GM19463 (cell line): ENCODE measurements at regions not wholly inside any gene's neighbourhood (a gene's known extent, or its start where the extent isn't known, plus 50 kb on each side); places are given as distances from the start of the nearest gene placed in this dataset.

Source experiments
- ATAC-seq: cut with Tn5 transposase; IDR thresholded peaks from one replicate; pipeline ENCODE4 v1.9.1; 2021; ENCODE audit warnings: mild to moderate bottlenecking, moderate library complexity; ENCODE audit not compliant: unreplicated experiment

DNA sequence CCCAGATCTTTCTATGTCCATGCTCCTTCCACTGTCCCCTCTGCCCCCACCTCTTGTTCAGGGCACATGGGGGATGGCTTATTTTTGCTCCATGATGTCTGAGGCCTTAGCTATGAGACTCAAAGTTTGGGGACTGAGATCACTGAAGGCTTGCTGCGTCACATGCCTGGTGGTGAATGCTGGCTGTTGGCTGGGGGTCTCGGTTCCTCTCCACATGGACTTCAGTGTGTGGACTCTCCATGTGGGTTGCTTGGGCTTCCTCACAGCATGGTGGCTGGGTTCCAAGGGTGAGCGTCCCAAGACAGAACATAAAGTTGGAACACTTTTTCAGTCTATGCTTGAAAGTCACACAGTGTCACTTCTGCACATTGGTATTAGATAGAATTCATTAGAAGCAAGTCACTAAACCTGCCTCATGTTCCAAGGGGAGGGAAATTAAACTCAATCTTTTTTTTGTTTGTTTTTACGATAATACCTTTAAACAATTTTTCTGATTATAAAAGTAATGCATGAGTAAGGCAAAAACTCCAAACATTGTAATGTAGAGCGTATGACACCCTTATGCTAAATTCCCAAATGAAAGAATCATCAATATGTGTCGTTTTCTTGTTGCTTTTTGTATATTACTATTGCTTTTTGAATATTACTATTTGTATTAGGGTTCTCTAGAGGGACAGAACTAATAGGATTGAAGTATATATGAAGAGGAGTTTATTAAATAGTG lies 111.7 kb downstream of the MYCN start:
- ATAC-seq: no peak

DNA sequence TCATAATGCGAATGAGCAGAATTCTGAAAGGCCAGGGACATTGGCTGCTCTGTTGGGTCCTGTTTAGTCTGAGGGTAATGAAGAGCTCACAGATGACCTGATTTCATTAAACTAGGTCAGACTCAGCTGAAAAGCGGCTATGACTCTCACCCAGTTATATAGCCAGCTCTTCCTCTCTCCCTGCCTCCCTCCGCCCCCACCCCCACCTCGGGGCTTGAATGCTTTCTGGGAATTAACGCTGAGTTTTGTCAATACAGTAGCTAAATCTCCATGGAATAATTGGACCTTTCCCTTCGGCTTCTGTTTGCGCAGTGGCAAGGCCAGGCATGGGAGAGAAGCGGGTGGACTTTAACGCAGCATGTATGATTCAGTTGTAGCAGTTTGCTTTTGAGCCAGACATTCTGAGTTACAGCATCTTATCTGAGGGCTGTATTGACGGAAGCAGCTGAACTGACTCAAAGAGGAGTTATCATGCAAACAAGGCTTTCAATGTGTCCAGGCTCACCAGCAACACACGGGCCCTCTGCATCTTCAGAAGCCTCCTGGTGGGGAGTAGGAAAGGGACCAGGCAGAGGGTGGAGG lies 110.6 kb downstream of the MYCN start:
- no peak for ATAC-seq

DNA sequence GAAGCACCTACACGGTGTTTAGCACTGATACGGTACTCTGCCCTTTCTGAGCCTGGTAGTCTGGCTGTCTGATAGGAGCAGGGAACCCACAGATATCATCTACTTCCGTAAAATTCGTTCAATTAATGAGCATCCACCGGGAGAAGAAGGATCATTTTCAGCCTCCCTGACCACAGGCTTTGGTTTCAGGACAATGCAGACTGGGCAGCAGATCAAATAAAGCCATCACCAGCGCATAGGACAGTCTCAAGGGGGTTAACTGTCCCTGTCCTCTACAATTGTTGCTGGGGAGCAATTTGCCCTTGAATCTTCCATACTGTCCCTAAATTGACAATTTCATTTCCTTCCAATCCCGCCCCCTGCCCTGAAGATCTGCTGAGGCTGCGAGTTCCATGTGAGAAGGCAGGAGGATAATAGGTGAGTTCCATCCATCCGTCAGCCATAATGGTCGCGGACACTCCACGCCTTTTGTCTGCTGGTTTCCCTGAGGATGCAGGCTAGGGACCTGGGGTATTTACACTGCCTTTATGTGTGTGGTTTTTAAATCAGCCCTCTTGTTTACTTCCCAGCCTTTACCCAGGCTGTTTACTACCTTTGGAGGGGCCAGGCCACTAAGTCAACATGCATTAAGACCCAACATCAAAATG lies 110.0 kb downstream of the MYCN start:
- no peak for ATAC-seq

DNA sequence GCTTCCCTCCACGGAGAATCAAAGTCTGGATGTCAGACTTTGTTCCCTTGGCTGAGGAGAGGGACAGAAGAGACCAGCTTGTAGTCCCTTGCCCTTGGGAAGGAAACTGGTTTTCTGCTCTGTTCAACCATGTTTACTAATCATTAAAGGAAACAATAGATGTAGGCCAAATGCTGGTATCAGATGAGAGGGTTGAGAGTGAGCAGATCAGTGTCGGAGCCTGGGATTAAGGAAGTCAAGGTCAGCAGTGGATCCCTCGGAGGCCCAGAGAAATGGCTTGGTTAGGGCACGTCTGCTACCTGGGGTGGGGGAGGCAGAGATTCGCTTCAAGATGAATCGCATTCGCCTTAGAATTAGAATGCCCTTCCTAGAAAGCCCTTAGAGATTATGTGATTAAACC lies 109.1 kb downstream of the MYCN start:
- no peak for ATAC-seq

DNA sequence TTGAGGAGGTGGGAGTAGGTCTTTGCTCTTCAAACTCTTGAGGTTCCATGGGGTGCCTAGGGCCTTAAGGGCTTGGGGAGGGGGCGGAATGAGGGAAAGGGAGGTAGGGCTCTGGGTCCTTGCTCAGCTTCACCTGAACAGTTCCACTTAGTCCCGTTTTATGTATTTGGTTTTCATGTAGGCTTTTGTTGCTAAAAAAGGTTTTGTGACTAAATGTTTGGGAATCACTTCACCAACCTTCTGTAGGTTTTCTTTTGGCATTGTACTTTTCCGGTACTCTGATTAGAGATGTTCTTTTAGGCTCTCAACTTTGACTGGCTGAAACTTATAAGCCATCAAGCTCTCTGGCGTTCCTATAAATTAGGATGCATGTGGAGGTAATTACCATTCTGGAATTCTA lies 108.1 kb downstream of the MYCN start:
- ATAC-seq: no peak

DNA sequence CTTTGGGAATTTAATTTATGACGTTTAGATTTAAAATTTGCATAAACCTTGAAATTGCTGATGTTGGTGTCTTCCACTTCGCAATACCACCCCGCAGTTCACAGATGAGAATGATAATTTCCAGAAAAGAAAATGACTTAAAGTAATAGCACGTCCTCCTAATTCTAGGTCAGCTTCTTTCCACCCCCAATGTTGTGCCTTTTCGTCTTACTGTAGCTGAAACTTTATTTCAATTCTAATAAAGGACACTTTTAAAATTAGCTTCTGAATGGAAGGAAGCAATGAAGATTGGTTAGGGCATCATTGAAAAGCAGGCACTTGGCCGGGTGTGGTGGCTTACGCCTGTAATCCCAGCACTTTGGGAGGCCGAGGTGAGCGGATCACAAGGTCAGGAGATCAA lies 107.4 kb downstream of the MYCN start:
- no peak for ATAC-seq

DNA sequence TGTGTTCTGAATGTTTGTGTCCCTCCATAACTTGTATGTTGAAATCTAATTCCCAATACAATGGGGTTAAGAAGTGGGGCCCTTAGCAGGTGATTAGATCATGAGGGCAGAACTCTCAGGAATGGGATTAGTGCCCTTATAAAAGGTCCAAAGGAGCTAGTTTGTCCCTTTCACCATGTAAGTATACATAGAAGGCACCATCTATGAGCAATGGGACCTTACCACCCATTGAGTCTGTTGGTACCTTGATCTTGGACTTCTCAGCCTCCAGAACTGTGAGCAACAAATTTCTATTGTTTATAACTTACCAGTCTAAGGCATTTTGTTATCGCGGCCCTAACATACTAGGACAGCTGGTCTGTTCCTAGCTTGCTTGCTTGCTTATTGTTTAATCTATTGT lies 106.3 kb downstream of the MYCN start:
- ATAC-seq: no peak

DNA sequence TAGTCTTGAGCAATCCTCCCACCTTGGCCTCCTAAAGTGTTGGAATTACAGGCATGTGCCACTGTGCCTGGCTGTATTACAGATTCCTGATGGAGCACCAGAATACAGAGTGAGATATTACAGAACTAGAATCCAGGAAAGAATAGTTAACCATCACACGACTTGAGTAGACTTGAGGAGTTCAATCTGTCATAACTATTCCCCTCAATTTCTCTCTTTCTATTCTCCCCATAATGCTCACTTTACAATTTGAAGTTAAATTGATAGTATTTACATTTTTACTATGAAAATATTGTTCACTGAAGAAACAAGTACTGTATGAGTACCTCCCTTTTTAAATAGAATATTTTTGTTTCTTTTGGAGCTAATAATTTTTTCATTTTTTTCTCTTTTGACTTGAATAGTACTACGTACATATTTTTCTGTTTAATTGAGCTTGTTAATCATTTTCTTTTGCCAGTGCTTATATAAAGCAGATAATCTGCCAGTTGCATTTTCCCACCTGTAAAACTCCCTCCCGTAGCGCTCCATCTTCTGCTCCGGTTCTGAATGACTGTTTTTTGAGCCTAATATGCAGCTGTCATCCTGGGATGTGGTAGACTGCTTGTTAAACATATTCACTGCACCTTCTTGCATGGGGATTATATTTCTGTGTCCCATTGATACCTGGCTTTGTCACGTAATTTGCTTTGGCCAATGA lies 105.5 kb downstream of the MYCN start:
- ATAC-seq: no peak

DNA sequence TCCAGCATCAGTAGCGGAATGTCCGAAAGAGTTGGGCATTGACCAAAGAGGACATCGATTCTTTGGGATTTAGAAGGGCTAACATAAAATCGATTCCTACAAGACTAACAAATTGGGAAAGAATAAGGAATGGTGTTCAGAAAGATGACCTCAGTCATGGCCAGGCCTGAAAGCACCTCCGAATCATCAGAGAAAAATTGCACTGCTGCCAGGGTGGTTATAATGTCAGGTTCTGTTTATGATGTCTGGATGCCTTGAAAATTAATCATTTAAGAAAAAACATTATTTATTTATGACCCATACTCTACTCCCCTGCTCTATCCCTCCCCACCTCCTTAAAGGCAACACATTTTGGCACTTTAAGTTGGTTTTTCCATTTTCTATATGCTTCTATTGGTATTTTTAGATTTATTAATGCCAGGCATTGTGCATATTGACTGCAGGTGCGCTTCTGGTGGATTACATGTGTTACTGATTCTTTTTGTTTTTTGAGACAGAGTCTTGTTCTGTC lies 104.7 kb downstream of the MYCN start:
- ATAC-seq: no peak

DNA sequence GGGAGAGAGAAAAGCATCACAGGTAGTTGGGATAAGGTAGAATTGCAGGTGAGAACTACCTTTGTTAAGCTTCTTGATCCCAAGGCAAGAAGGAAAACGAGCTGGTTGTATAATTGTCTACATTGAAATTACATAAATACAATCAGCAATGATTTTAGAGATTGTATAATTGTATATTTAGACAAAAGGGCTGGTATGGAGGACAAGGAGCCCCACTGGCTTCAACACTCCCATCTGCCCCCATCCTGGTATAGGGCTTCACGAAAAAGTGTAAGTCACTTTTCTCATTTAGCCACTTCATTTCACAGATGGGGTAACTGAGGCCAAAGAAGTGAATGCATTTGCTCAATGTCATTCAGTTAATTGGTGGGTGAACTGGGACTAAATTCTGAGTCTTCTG lies 103.3 kb downstream of the MYCN start:
- ATAC-seq: no peak

DNA sequence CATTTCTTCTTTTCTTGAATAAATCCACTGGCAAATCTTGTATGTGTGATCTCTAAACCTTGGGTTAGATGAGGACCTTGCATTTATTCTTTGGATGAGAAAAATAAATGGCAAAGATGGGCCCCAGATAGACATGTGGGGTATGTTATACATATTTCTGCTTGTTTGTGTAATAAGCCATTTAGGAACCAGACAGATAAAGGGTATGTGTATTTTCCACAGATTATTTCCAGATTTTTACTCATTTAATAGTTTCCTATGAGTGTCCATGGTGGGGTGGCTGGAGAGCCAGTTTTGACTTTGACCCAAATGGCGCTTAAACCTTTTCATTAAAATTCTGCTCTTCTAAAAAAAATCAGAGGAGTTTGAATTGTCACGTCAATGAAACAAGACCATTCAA lies 102.8 kb downstream of the MYCN start:
- ATAC-seq: no peak

DNA sequence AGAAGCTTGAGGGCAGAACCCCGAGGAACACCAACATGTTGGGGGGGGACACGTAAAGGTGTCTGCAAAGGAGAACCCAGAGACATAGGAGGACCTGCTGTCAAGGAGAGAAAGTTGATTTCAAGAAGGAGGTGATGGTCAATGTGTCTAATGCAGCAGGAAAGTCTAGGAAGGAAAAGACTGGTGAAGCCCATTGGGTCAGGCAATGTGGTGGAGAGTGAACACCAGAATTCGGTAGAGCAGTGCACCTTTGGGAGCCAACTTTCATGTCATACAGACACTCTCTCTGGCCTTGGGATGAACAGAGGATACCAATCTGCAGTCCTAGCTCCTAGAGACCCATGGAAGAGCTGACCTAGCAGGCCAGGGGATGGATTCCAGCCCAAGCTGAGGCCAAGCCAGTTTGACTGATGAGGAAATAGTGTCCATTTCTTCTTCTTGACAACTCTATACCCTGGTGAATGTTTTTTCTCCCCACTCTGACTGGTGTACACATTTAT lies 101.9 kb downstream of the MYCN start:
- no peak for ATAC-seq

DNA sequence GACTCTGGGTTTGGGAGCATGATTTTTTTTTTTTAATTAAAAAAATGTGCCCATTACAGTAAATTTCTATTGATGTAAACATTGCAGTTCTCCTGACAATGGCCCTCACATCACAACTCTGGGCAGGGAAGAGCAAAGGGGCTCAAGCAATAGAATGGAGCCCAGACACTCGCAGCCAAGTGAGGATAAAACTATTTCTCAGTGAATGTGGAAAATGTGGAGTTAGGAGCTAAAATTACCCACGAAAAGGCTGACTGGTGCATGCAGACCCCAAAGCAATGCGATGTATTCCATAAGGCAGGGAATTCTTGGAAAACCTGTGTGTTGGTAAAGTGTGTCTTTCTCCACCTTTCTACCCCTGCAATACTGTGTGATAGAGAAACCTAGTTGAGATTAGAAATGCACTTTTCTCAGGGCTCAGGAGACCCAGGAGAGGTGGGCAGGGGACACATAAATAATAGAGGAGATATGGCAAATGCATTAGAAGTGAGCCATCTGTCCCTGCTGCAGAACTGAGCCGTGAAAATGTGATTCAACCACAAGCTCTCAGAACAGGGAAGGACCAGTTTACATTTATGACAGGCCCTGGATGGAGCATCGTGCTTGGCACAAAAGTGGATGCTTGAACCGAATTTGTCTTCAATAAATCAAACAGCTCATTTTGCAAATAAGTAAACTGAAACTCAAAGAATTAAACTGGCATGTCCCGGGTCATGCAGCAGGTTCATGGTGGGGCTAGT lies 100.1 kb downstream of the MYCN start:
- no peak for ATAC-seq

DNA sequence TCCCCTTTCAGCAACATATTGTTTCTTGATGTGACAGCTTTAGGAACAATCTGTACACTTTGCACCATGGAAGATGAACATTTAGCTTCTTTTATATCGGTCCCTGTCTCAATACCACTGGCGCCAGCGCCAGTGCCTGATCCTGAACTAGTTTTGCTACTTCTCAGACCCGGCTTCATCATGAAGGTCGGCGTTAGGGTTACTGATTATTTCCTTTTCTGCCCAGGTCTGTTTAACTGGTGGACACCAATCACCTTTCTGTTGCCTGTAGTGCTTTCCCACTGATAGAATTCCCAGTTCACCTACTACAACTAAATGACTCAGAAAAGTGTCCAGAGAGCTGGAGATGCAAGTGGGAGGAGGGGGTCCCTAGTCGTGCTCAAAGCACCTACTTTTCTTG lies 99.5 kb downstream of the MYCN start:
- ATAC-seq: no peak

DNA sequence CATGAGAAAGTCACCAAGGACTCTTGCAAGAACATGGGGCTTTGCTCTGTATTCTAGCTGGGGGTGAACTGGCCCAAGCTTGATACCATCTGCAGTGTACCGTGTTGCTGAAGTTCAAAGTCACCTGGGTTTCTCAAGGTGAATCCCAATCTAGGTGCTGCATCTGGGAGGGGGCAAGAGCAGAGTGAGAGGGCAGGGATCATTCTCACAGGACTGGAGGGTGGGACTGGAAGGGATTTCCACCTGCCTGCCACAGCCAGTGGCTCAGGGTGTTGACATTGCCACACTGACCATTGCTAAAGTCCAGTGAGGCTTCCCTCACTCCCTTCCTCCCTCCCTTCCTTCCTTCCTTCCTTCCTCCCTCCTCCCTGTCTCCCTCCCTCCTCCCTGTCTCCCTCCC lies 98.7 kb downstream of the MYCN start:
- ATAC-seq: no peak

DNA sequence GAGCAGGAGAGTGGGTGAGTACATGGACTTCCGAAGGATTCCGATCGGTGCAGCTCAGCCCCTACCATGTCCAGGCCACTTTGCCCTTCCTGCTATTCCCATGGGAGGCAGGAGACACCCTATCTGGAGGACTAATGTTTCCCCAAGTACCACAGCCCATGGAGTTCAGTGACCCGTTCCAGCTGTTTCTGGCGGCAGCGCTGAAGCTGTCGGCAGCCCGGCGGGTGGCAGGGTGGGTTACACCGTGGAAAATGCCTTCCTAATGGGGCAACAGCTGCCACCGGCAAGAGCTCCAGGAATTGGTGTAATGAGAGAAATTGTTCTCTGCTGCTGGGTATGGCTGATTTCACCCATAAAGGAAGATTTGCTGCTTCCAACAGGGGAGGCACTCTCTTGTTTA lies 98.3 kb downstream of the MYCN start:
- no peak for ATAC-seq

DNA sequence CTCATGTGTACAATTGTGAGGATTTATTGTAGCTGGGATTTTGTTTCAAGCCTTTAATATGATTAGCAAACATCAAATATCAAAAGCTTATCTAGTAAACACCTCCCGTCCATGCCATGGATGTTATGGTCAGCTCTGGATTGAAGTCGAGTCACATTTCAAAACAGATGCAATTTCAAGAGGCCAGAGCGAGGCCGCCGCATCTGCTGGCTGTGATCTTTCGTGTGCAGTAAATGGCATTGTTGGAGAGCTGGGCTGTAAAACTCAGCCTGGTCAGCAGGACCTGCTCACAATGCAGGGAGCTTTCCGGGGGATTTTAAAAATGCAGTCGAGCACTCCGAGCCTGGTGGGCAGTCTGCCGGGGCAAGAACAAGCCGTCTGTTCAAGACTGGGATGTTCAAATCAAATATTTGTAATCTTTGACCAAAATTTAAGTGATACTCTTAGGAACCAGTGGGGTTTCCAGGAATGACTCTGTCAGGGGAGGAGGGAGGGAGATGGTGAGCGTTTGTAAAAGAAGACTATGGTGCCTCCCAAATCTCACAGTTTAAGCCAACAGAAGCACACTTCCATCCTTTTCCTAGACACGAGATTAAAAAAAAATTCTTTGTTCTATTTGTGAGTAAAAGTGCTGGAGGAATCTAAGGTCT lies 97.6 kb downstream of the MYCN start:
- no peak for ATAC-seq

DNA sequence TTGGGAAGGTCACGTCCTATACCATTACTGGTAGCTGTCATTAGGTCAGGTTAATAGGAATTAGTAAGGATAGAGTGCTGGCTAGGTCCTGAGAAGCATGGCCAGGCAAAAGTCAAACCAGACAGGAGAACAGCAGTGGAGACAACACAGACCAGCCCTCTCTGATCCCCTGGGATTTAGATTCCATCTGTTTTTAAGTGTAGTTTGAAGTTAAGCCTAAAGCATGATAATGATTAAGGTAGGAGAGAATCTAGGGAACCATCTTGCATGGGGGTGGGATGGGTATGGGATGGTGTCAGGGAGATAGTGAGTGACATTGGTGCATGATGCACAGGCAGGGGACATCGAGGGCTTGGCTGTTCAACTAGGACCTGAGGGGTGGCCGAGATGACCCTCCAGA lies 96.6 kb downstream of the MYCN start:
- ATAC-seq: no peak

DNA sequence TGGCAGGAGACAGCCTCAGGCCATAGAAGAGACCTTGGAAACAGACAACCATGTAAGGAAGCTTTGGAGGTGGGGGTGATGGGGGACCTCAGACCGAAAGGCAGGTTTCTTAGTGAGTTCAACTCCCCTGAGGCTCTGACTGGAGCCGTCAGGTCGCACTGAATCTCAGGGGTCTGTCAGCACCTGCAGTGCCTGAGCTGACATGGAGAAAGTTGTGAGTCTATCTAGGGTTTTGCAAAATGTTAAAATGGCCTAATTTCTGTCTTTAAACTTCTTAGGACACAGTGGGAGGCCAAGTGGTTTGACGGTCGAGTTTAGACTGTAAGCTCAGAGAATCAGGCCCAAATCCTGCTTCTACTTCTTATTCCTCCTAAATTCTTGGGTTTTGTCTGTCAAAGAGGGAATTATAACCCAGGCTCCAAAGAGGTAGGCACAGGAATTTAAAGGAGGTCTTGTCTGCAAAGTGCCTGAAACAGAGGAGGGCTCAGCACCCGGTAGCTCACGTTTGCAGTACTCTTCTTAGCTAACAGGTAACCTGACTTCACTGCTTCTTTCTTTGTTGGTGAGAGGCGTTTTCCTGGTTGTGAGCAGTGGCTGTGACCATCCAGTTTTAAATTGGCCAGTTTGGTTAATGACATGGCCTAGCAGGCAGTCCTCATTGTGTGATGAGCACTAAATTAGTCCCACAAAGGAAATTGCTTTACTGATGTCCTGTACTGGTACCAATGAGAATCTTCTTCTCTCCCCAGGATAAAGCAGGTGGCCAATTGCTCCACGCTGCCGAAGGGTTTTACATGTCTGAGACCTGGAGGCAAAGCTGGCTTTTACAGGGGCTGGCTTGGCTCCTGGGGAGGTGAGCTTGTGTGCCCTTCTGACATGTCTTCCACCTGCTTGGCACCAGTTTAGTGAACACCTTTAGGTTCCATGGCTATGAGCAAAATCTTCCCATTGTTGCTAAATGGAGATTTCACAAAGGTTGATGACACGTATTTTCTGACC lies 95.7 kb downstream of the MYCN start:
- ATAC-seq: no peak
